ENCODE measurements at regions not wholly inside any gene's neighbourhood (a gene's known extent, or its start where the extent isn't known, plus 50 kb on each side); places are given as distances from the start of the nearest gene placed in this dataset.
"Not testable (repeated sequence)": the region's sequence is repeated elsewhere in the genome, so short reads cannot be mapped to it uniquely, and the experiment has no call there.

DNA sequence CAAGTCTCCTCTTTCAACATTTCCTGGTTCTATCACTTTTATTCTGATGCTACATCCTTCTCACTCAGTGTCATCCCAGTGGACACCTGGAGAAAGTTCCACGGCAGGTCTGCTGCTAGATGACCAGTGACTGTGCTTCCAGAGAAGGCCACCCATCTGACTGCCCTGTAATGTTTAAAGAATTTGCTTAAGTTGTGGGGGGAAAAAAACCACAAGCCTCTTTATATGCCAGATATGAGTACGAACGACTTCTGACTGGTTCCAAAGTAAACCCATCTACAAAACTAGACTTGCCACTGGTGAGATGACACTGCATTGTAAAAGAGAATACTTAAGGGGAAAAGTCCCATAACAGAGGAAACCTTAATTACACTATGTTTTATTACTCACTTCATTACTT, 69.6 kb upstream of the VWC2 start:
- DNase-seq (no peak), ATAC-seq (no peak)
- H3K27ac Mint-ChIP-seq: no peak overlapping the region
- no peaks in the 10 kb centered on the region for H3K4me1 Mint-ChIP-seq
- no peaks in the 10 kb centered on the region for H3K27me3 Mint-ChIP-seq
- H3K9me3 Mint-ChIP-seq: peaks cover 0 to 6% of the 10 kb centered on the region in 2 donors
- H3K4me3 Mint-ChIP-seq: no peak overlapping the region

DNA sequence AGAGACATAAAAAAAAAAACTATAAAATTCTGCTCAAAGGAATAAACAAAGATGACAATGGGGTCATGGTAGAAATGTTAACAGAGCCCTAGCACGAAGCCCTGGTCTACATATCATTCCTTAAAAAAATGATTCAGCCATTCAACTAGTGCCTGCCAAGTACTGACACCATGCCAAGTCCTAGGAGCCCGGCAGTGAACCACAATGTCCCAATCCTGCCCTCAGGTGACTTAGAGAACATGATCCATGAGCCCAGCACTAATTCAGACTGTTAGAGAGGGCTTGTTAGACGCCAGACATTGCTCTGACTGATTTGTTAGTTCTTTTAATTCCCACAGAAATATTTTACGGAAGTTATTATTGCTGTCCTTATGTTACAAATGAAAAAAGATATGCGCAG, 67.3 kb upstream of the VWC2 start:
- no peak for DNase-seq
- Mint-ChIP-seq H3K27me3 (no peaks in the 10 kb centered on the region), H3K27ac (no peak overlapping the region), H3K4me1 (no peaks in the 10 kb centered on the region), H3K4me3 (no peak overlapping the region), H3K9me3 (peaks cover 0 to 6% of the 10 kb centered on the region in 2 donors)
- no peak for ATAC-seq

DNA sequence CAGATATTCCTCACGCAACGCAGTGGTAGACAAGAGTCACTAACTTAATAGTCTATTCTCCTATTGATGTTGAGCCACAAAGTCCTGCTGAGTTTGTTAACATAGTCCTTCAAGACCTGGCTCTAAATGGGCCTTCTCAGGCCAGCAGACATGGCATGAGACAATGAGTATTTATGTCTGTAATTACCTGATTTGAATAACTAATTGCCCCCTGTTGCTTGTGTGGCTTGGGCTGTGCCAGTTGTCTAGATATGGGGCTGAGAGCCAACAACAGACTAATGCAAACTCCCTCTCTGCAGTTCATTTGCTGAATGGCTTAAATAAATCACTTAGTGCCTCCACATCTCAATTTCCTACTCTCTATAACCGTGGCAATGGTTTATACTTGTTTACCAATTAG, 65.5 kb upstream of the VWC2 start:
- Mint-ChIP-seq H3K4me3 (no peak overlapping the region), H3K9me3 (peaks cover 0 to 6% of the 10 kb centered on the region in 2 donors), H3K4me1 (no peaks in the 10 kb centered on the region), H3K27me3 (no peaks in the 10 kb centered on the region), H3K27ac (no peak overlapping the region)
- ATAC-seq: no peak
- no peak for DNase-seq

GRCh38 chr7:49708590-49708989, 64.8 kb upstream of the VWC2 start:
- Mint-ChIP-seq H3K27ac (no peak overlapping the region), H3K27me3 (no peaks in the 10 kb centered on the region), H3K4me3 (no peak overlapping the region), H3K4me1 (no peaks in the 10 kb centered on the region), H3K9me3 (peaks cover 0 to 6% of the 10 kb centered on the region in 2 donors)
- no peak for ATAC-seq
- DNase-seq: no peak

GRCh38 chr7:49711072-49711723, 62.2 kb upstream of the VWC2 start:
- not testable (repeated sequence) for H3K4me3 Mint-ChIP-seq, ATAC-seq, DNase-seq, H3K9me3 Mint-ChIP-seq, H3K4me1 Mint-ChIP-seq, H3K27ac Mint-ChIP-seq, H3K27me3 Mint-ChIP-seq

GRCh38 chr7:49714182-49714581, 59.3 kb upstream of the VWC2 start:
- Mint-ChIP-seq H3K4me3 (no peak overlapping the region), H3K27ac (no peak overlapping the region), H3K4me1 (no peaks in the 10 kb centered on the region), H3K9me3 (no peaks in the 10 kb centered on the region), H3K27me3 (no peaks in the 10 kb centered on the region)
- no peak for DNase-seq
- no peak for ATAC-seq

- Mint-ChIP-seq H3K4me3 (no peak overlapping the region), H3K4me1 (no peaks in the 10 kb centered on the region), H3K27me3 (no peaks in the 10 kb centered on the region), H3K9me3 (peaks cover 0 to 6% of the 10 kb centered on the region in 2 donors), H3K27ac (no peak overlapping the region)
- no peak for DNase-seq
- ATAC-seq: no peak
Observed at GRCh38 chr7:49715486-49715885, 58.0 kb upstream of the VWC2 start.

DNA sequence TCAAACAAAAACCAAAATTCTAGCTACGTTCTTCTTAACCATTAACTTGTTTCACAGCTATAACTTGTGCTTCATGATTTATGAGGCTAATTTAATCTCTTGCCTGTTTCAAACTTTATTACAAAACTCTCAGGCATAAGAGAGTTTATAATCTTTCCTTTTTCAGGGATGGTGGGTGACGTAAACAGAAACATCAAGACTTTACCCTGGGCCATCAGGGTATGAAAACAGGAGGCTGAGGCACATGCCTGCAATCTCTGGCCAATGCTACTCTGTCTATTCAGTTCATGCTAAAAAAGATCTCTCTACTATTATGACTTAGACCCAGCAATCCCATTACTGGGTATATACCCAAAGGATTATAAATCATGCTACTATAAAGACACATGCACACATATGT, 55.9 kb upstream of the VWC2 start:
- no peak overlapping the region for H3K27ac Mint-ChIP-seq
- H3K27me3 Mint-ChIP-seq: no peaks in the 10 kb centered on the region
- no peak for DNase-seq
- no peaks in the 10 kb centered on the region for H3K4me1 Mint-ChIP-seq
- peaks cover 4 to 7% of the 10 kb centered on the region in 2 donors for H3K9me3 Mint-ChIP-seq
- no peak overlapping the region for H3K4me3 Mint-ChIP-seq
- ATAC-seq: no peak

DNA sequence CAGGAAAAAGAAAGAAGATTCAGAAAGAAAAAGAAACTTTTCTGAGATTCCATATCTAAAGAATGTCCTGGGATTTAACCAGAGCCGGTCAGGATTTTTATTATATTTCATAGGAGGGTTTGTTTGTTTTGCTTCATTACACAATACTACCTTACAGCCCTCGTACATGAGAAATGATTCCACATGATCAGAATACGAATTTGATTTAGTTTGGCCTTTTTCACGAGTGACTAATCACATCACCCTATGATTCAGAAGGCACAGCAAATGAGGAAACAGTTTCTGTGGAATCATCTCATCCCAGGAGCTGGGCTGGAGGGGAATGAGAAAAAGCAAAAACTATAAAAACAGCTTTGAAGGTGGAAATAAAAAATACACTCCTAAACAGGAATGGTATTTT, 54.7 kb upstream of the VWC2 start:
- ATAC-seq (no peak), DNase-seq (no peak)
- H3K9me3 Mint-ChIP-seq: peaks cover 4 to 7% of the 10 kb centered on the region in 2 donors
- H3K27me3 Mint-ChIP-seq: no peaks in the 10 kb centered on the region
- H3K27ac Mint-ChIP-seq: no peak overlapping the region
- H3K4me3 Mint-ChIP-seq: no peak overlapping the region
- H3K4me1 Mint-ChIP-seq: no peaks in the 10 kb centered on the region

- Mint-ChIP-seq H3K27me3 (no peaks in the 10 kb centered on the region), H3K4me1 (no peaks in the 10 kb centered on the region), H3K9me3 (peaks cover 4 to 7% of the 10 kb centered on the region in 2 donors), H3K4me3 (no peak overlapping the region), H3K27ac (no peak overlapping the region)
- DNase-seq: no peak
- no peak for ATAC-seq
Observed at GRCh38 chr7:49721441-49721840, 52.0 kb upstream of the VWC2 start.

All from stimulated activated naive CD8-positive, alpha-beta T cell treated with anti-CD3 and anti-CD28 coated beads, Interleukin-15, amount 100 ng/mL, for 72 hours (primary cell).